ENCODE measurements at regions not wholly inside any gene's neighbourhood (a gene's known extent, or its start where the extent isn't known, plus 50 kb on each side); places are given as distances from the start of the nearest gene placed in this dataset.

DNA sequence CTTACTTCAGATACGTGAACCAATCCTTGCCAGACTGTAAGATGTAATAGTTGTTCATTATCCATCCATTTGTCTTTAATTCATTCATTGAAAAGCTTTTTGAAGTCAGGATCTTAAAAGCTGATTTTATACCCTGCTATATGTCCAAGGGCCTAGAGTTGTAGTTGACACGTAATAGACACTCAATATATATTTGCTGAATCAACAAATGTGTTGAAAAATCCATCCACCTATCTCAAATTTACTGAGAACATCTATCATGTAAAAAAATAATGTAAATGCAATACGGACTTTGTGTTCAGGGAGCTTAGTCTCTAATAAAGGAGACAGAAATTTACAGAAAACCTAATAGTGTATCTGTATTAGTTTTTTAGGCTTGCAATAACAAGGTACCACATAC lies 521.0 kb downstream of the METTL15 start:
- no peak for DNase-seq (ENCODE audit: low read depth)
- no peak for TF ChIP-seq CTCF (conservative IDR thresholded peaks at IDR 0.05; ENCODE audit: low read depth, low read length)
- H3K4me3 ChIP-seq (ENCODE audit: low read depth, low read length), result no peak overlapping the region

- no peak overlapping the region for H3K4me3 ChIP-seq (ENCODE audit: low read depth, low read length)
- no peak for TF ChIP-seq CTCF (conservative IDR thresholded peaks at IDR 0.05; ENCODE audit: low read depth, low read length)
- DNase-seq (ENCODE audit: low read depth), result no peak
These were observed 520.2 kb downstream of the METTL15 start for GRCh38 chr11:28628412-28628811.

DNA sequence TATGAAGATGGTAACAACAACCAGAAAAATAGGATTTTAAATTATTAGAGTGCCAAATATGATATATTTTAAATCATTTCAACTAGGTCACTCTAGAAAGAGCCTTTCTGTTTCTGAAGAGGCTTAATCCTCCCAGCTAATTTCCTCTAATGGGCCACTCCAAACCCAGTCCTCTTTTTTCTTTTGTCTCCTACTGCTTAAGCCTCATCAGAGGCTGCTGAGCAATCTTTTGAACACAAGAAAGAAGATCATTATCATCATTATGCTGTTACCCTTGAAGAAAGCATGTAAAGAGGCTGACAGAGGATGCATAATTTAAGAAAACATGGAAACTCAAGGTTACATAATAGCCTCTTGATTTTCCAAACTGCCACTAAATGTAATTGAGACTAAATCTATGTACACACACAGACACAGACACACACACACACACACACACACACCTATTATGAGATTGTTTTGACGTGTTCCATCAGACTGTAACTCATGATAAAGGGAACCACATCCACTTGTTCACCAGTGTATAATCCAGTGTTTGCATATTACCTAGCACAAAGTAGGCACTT lies 519.6 kb downstream of the METTL15 start:
- DNase-seq (ENCODE audit: low read depth), result no peak
- H3K4me3 ChIP-seq (ENCODE audit: low read depth, low read length), result no peak overlapping the region
- TF ChIP-seq CTCF (conservative IDR thresholded peaks at IDR 0.05; ENCODE audit: low read depth, low read length), result no peak

DNA sequence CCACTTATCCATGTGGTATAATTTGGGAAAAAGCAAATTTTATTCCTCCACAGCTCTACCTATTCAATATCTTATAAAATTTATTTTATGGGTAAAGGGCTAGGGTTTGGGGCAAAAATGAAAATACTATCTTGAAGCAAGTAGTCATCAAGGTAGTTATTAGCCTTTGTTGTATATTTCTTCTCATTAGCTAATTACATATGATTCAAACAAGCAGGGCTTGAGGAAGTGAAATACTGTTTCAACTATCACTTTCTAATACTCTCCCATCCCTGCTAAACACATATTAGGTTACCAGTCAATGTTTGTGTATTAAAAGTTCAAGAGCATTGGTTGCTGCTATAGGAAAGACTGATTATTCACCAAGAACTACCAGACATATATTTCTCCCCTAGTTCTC lies 517.3 kb downstream of the METTL15 start:
- DNase-seq (ENCODE audit: low read depth), result no peak
- no peak for TF ChIP-seq CTCF (conservative IDR thresholded peaks at IDR 0.05; ENCODE audit: low read depth, low read length)

GRCh38 chr11:28621753-28622152 lies 513.6 kb downstream of the METTL15 start:
- no peak for TF ChIP-seq CTCF (conservative IDR thresholded peaks at IDR 0.05; ENCODE audit: low read depth, low read length)
- H3K4me3 ChIP-seq (ENCODE audit: low read depth, low read length), result no peak overlapping the region
- DNase-seq (ENCODE audit: low read depth), result no peak

More for the DNA sequence above, 517.3 kb downstream of the METTL15 start:
- H3K4me3 ChIP-seq (ENCODE audit: low read depth, low read length), result no peak overlapping the region

GRCh38 chr11:28619846-28620540 lies 511.8 kb downstream of the METTL15 start:
- no peak overlapping the region for H3K4me3 ChIP-seq (ENCODE audit: low read depth, low read length)
- TF ChIP-seq CTCF (conservative IDR thresholded peaks at IDR 0.05; ENCODE audit: low read depth, low read length), result no peak
- peak; percentile 82 for DNase-seq (ENCODE audit: low read depth)

GRCh38 chr11:28618416-28618815 lies 510.2 kb downstream of the METTL15 start:
- DNase-seq (ENCODE audit: low read depth), result no peak
- no peak for TF ChIP-seq CTCF (conservative IDR thresholded peaks at IDR 0.05; ENCODE audit: low read depth, low read length)

More at GRCh38 chr11:28618416-28618815, 510.2 kb downstream of the METTL15 start:
- no peak overlapping the region for H3K4me3 ChIP-seq (ENCODE audit: low read depth, low read length)

All from epithelial cell of proximal tubule (primary cell).